22Rv1 (cell line): ENCODE measurements at regions not wholly inside any gene's neighbourhood (a gene's known extent, or its start where the extent isn't known, plus 50 kb on each side); places are given as distances from the start of the nearest gene placed in this dataset.

Experiments used
- H3K27ac ChIP-seq: fragments of 450-650 bp; 2 replicates; pipeline ENCODE4 v1.5.1; 2017
- ZFX ChIP-seq: fragments of 450-650 bp; IDR thresholded peaks from 2 replicates; pipeline ENCODE4 v1.6.1; 2017; ENCODE audit warnings: antibody characterized with exemption, borderline replicate concordance
- TF ChIP-seq, protein P1 (sequence below): fragments of 450-650 bp; IDR thresholded peaks from 2 replicates; pipeline ENCODE4 v1.5.1; 2017; ENCODE audit warnings: mild to moderate bottlenecking

DNA sequence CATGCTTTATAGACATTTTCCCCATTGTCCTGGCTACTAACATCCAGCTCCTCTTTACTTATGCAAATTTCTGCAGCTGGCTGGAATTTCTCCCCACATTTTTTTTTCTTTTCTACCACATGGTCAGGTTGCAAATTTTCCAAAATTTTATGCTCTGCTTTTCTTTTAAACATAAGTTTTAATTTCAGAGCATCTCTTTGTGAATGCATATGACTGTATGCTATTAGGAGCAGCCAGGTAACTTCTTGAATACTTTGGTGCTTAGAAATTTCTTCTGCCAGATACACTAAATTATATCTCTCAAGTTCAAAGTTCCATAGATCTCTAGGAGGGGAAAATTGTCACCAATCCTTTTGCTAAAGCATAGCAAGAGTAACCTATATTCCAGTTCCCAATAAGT, 365.9 kb downstream of the LRFN5 start:
- H3K27ac ChIP-seq = no peak overlapping the region
- TF ChIP-seq, protein P1, sequence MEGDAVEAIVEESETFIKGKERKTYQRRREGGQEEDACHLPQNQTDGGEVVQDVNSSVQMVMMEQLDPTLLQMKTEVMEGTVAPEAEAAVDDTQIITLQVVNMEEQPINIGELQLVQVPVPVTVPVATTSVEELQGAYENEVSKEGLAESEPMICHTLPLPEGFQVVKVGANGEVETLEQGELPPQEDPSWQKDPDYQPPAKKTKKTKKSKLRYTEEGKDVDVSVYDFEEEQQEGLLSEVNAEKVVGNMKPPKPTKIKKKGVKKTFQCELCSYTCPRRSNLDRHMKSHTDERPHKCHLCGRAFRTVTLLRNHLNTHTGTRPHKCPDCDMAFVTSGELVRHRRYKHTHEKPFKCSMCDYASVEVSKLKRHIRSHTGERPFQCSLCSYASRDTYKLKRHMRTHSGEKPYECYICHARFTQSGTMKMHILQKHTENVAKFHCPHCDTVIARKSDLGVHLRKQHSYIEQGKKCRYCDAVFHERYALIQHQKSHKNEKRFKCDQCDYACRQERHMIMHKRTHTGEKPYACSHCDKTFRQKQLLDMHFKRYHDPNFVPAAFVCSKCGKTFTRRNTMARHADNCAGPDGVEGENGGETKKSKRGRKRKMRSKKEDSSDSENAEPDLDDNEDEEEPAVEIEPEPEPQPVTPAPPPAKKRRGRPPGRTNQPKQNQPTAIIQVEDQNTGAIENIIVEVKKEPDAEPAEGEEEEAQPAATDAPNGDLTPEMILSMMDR = no peak
- no peak for TF ChIP-seq ZFX

DNA sequence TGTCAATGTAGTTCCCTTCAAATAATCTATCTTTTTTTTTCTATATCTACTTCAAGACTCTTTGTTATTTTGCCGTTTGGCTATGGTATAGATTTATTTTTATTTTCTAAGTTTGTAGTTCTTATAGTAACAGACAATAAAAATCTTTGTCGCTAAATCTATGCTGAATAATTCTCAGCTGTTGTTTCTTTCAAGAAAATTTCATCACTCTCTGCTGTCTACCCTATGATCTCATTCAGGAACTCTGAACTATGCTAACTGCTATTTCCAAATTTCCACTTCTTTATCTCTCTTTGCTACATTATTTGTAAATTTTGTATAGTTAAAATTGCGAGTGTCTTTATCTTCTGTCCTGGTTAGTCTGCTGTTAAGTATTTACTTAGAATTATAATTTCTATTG, 353.6 kb downstream of the LRFN5 start:
- H3K27ac ChIP-seq = no peak overlapping the region
- no peak for TF ChIP-seq ZFX
- TF ChIP-seq, protein P1 = no peak

DNA sequence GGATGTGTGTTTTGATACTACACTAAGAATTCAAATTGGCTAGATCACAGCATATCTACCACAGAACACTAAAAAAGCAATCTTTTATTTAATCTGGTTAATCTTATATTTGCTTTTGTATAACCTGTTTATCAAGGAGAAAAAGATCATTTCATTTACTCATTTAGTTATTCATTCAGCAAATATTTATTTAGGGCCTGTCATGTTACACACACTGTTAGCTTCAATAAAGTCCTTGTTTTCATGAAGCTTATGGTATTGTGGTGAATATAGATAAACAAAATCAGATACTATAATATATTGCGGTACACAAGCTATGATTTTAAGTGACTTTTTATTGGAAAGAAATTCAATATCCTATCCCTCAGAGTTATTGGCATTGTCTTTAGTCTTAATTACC, 350.8 kb downstream of the LRFN5 start:
- peak overlapping the region; percentile 71 for H3K27ac ChIP-seq

More for the DNA sequence above, 350.8 kb downstream of the LRFN5 start:
- no peak for TF ChIP-seq ZFX
- TF ChIP-seq, protein P1 = no peak
